ENCODE measurements at regions not wholly inside any gene's neighbourhood (a gene's known extent, or its start where the extent isn't known, plus 50 kb on each side); places are given as distances from the start of the nearest gene placed in this dataset.

- TF ChIP-seq CTCF (optimal IDR thresholded peaks at IDR 0.05 in 1 of 3, IDR thresholded peaks at IDR 0.05 in 1 of 3, conservative IDR thresholded peaks at IDR 0.05 in 1 of 3; ENCODE audit: extremely low read depth in 1 of 3, insufficient read depth in 2 of 3, low read length in 3 of 3): no peak
- no peak for TF ChIP-seq EZH2 (IDR thresholded peaks at IDR 0.05; ENCODE audit: low read length)
Measured at GRCh38 chr3:31022716-31023115, 128.3 kb upstream of the GADL1 start.

Data from keratinocyte (primary cell).